HepG2 (cell line): ENCODE measurements at regions not wholly inside any gene's neighbourhood (a gene's known extent, or its start where the extent isn't known, plus 50 kb on each side); places are given as distances from the start of the nearest gene placed in this dataset.

Experiments
- CEBPB ChIP-seq: IDR thresholded peaks from 2 replicates; pipeline ENCODE4 v1.6.1; 2011; ENCODE audit warnings: low read depth, low read length, improper control_type of control experiment, borderline replicate concordance
- CREM ChIP-seq, 2 experiments: sonication (generic) in 1 of 2; formaldehyde crosslinking in 1 of 2; IDR thresholded peaks; 2 replicates each; pipeline versions ENCODE4 v1.4.0 to v1.6.1; 2016 to 2020; ENCODE audit warnings: antibody characterized with exemption in 1 of 2, mild to moderate bottlenecking in 1 of 2, missing genetic modification reagents in 1 of 2
- ELF1 ChIP-seq: sonication (generic); formaldehyde crosslinking; IDR thresholded peaks from 2 replicates; pipeline ENCODE4 v1.4.0; 2020; ENCODE audit warnings: missing genetic modification reagents
- POLR2A ChIP-seq, 2 experiments: IDR thresholded peaks; 2 replicates each; pipeline ENCODE4 v1.6.1; 2011; ENCODE audit warnings: low read depth in 2 of 2, low read length in 2 of 2, mild to moderate bottlenecking in 1 of 2, moderate library complexity in 1 of 2; ENCODE audit not compliant: insufficient read depth in 1 of 2
- ZNF543 ChIP-seq: sonication (generic); formaldehyde crosslinking; IDR thresholded peaks from 2 replicates; pipeline ENCODE4 v1.4.0; 2020; ENCODE audit warnings: mild to moderate bottlenecking, missing genetic modification reagents
- TF ChIP-seq, protein P1 (sequence below): sonication (generic); formaldehyde crosslinking; IDR thresholded peaks from 2 replicates; pipeline ENCODE4 v1.5.0; 2020; ENCODE audit warnings: mild to moderate bottlenecking, missing genetic modification reagents, moderate library complexity
- TF ChIP-seq, protein P2 (sequence below): sonication (generic); formaldehyde crosslinking; IDR thresholded peaks from 2 replicates; pipeline ENCODE4 v1.4.0; 2020; ENCODE audit warnings: missing genetic modification reagents

GRCh38 chr4:79502081-79502480 lies 94.1 kb upstream of the GK2 start:
- no peak for TF ChIP-seq ZNF543 (CRISPR knock-in tag)
- TF ChIP-seq, protein P1, sequence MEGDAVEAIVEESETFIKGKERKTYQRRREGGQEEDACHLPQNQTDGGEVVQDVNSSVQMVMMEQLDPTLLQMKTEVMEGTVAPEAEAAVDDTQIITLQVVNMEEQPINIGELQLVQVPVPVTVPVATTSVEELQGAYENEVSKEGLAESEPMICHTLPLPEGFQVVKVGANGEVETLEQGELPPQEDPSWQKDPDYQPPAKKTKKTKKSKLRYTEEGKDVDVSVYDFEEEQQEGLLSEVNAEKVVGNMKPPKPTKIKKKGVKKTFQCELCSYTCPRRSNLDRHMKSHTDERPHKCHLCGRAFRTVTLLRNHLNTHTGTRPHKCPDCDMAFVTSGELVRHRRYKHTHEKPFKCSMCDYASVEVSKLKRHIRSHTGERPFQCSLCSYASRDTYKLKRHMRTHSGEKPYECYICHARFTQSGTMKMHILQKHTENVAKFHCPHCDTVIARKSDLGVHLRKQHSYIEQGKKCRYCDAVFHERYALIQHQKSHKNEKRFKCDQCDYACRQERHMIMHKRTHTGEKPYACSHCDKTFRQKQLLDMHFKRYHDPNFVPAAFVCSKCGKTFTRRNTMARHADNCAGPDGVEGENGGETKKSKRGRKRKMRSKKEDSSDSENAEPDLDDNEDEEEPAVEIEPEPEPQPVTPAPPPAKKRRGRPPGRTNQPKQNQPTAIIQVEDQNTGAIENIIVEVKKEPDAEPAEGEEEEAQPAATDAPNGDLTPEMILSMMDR (CRISPR knock-in tag): no peak
- TF ChIP-seq ELF1 (CRISPR knock-in tag): no peak
- TF ChIP-seq CREM (IDR thresholded peaks at IDR 0.05): no peak
- no peak for TF ChIP-seq CREM (CRISPR knock-in tag; IDR thresholded peaks at IDR 0.05)
- no peak for TF ChIP-seq POLR2A (IDR thresholded peaks at IDR 0.05; ENCODE audit: insufficient read depth in 1 of 2, low read depth in 2 of 2, low read length in 2 of 2)
- TF ChIP-seq, protein P2, sequence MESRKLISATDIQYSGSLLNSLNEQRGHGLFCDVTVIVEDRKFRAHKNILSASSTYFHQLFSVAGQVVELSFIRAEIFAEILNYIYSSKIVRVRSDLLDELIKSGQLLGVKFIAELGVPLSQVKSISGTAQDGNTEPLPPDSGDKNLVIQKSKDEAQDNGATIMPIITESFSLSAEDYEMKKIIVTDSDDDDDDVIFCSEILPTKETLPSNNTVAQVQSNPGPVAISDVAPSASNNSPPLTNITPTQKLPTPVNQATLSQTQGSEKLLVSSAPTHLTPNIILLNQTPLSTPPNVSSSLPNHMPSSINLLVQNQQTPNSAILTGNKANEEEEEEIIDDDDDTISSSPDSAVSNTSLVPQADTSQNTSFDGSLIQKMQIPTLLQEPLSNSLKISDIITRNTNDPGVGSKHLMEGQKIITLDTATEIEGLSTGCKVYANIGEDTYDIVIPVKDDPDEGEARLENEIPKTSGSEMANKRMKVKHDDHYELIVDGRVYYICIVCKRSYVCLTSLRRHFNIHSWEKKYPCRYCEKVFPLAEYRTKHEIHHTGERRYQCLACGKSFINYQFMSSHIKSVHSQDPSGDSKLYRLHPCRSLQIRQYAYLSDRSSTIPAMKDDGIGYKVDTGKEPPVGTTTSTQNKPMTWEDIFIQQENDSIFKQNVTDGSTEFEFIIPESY (CRISPR knock-in tag): no peak
- no peak for TF ChIP-seq CEBPB
